A673 (cell line): ENCODE measurements at regions not wholly inside any gene's neighbourhood (a gene's known extent, or its start where the extent isn't known, plus 50 kb on each side); places are given as distances from the start of the nearest gene placed in this dataset.

Source experiments
- BruUV-seq: library from RNA; stranded (reverse); fragments of 400-500 nt; replicated peaks from 2 replicates; lab custom pipeline; 2021; lab: Mats Ljungman, UMichigan
- CTCF ChIA-PET: fragments of 300-600 bp; sonication (Branson Sonifier 250); formaldehyde crosslinking; loops from one replicate; lab custom pipeline; 2022; ENCODE audit warnings: antibody characterized with exemption; lab: Charles Lee
- POLR2A ChIA-PET: fragments of 300-600 bp; sonication (Branson Sonifier 250); formaldehyde crosslinking; loops from one replicate; lab custom pipeline; 2022; ENCODE audit warnings: antibody characterized with exemption; ENCODE audit not compliant: low non-redundant PET; lab: Charles Lee
- DNase-seq: peaks from one replicate; pipeline ENCODE4 v3.0.0-alpha.2; 2015; ENCODE audit warnings: low spot score
- H3K27ac ChIP-seq: fragments of 200-600 bp; sonication (generic); 2 replicates; pipeline ENCODE4 v1.5.1; 2016; ENCODE audit warnings: mixed run types, low read depth, mild to moderate bottlenecking, mixed read lengths, antibody characterized with exemption, low read length; ENCODE audit not compliant: poor library complexity, severe bottlenecking
- H3K27me3 ChIP-seq: fragments of 200-600 bp; sonication (generic); replicated peaks from 2 replicates; pipeline ENCODE4 v1.6.1; 2017; ENCODE audit warnings: mixed run types, low read depth, mild to moderate bottlenecking, mixed read lengths, antibody characterized with exemption, low read length; ENCODE audit not compliant: insufficient read depth, poor library complexity
- H3K36me3 ChIP-seq: fragments of 200-600 bp; sonication (generic); 2 replicates; pipeline ENCODE4 v1.6.1; 2016; ENCODE audit warnings: mixed run types, mild to moderate bottlenecking, mixed read lengths, antibody characterized with exemption, low read length; ENCODE audit not compliant: insufficient read depth, poor library complexity, severe bottlenecking
- H3K4me1 ChIP-seq: fragments of 200-600 bp; sonication (generic); 2 replicates; pipeline ENCODE4 v1.6.1; 2017; ENCODE audit warnings: mixed run types, mild to moderate bottlenecking, mixed read lengths, antibody characterized with exemption, low read length; ENCODE audit not compliant: insufficient read depth, poor library complexity, severe bottlenecking
- H3K4me3 ChIP-seq: fragments of 200-600 bp; sonication (generic); 2 replicates; pipeline ENCODE4 v1.5.1; 2016; ENCODE audit warnings: low read depth, mixed run types, mild to moderate bottlenecking, mixed read lengths, low read length; ENCODE audit not compliant: poor library complexity, severe bottlenecking
- H3K9me3 ChIP-seq: fragments of 200-600 bp; sonication (generic); 2 replicates; pipeline ENCODE4 v1.6.1; 2016; ENCODE audit warnings: mixed run types, low read depth, mild to moderate bottlenecking, mixed read lengths, antibody characterized with exemption, low read length; ENCODE audit not compliant: poor library complexity, severe bottlenecking
- CTCF ChIP-seq: fragments of 300-800, 200-600 bp; sonication (generic); conservative IDR thresholded peaks from 2 replicates; pipeline ENCODE4 v1.5.1; 2017; ENCODE audit warnings: low read depth, mild to moderate bottlenecking, antibody characterized with exemption, low read length, moderate library complexity, mixed read lengths
- EZH2 ChIP-seq: fragments of 200-600 bp; sonication (generic); IDR thresholded peaks from 2 replicates; pipeline ENCODE4 v1.6.1; 2017; ENCODE audit warnings: borderline replicate concordance, low read depth, mild to moderate bottlenecking, mixed read lengths, antibody characterized with exemption, low read length; ENCODE audit not compliant: poor library complexity, severe bottlenecking
- intact Hi-C: fragments of 100-400 bp; cut with micrococcal nuclease; formaldehyde crosslinking; loops from one replicate; pipeline ENCODE4 v1.10.0; 2022; ENCODE audit not compliant: unreplicated experiment

GRCh38 chr9:1414711-1415131, 364.6 kb downstream of the DMRT2 start:
- TF ChIP-seq EZH2 (no peak), CTCF (no peak)
- Histone ChIP-seq H3K27me3 (no peaks in the 10 kb centered on the region), H3K27ac (no peak overlapping the region), H3K4me1 (no peaks in the 10 kb centered on the region), H3K4me3 (no peak overlapping the region), H3K9me3 (no peaks in the 10 kb centered on the region), H3K36me3 (no peaks in the 10 kb centered on the region)
- CTCF ChIA-PET, result no interaction called here
- intact Hi-C loops, result no loop called here
- no TSS peak for BruUV-seq
- no peak for DNase-seq
- POLR2A ChIA-PET, result no interaction called here

- intact Hi-C loops, result no loop called here
- POLR2A ChIA-PET, result no interaction called here
- no peaks in the 10 kb centered on the region for H3K27me3 ChIP-seq
- H3K4me1 ChIP-seq, result no peaks in the 10 kb centered on the region
- no peaks in the 10 kb centered on the region for H3K36me3 ChIP-seq
- no peak for DNase-seq
- H3K9me3 ChIP-seq, result no peaks in the 10 kb centered on the region
- CTCF ChIA-PET, result no interaction called here
- TF ChIP-seq EZH2 (no peak), CTCF (no peak)
- H3K4me3 ChIP-seq, result no peak overlapping the region
- no peak overlapping the region for H3K27ac ChIP-seq
- no TSS peak for BruUV-seq
These were observed 365.0 kb downstream of the DMRT2 start for GRCh38 chr9:1415146-1415545.

DNA sequence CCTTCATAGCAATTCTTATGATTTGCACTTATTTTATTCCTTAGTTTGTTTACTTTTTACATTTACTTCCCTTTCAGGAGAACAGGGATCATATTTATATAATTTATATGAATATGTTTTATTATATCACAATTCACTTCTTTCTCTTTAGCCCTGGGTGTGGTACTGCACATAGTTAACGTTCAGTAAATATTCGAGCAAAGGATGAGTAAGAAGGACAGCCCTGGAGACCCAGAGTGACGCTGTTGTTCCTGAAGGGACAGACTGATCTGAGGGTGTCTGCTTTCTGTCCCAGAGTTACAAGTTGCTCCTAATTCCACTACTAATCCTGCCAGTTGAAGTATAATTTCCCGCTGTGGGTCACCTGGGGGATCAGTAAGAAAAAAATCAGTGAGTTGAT, 366.1 kb downstream of the DMRT2 start:
- Histone ChIP-seq H3K27ac (no peak overlapping the region), H3K27me3 (no peaks in the 10 kb centered on the region), H3K4me1 (no peaks in the 10 kb centered on the region), H3K4me3 (no peak overlapping the region), H3K36me3 (no peaks in the 10 kb centered on the region), H3K9me3 (no peaks in the 10 kb centered on the region)
- no TSS peak for BruUV-seq
- intact Hi-C loops, result no loop called here
- TF ChIP-seq CTCF (no peak), EZH2 (no peak)
- ChIA-PET POLR2A (no interaction called here), CTCF (no interaction called here)
- DNase-seq, result no peak
